ENCODE measurements at regions not wholly inside any gene's neighbourhood (a gene's known extent, or its start where the extent isn't known, plus 50 kb on each side); places are given as distances from the start of the nearest gene placed in this dataset.

GRCh38 chr15:36491912-36492311 is 87.5 kb upstream of the CDIN1 start:
- no peak for DNase-seq (ENCODE audit: low spot score)
- TF ChIP-seq CTCF (IDR thresholded peaks at IDR 0.05; ENCODE audit: extremely low read depth, missing control alignments) = no peak

- no peak for TF ChIP-seq CTCF (IDR thresholded peaks at IDR 0.05; ENCODE audit: extremely low read depth, missing control alignments)
Observed at GRCh38 chr15:36495456-36495991, 83.9 kb upstream of the CDIN1 start.

GRCh38 chr15:36497901-36498300 is 81.5 kb upstream of the CDIN1 start:
- no peak for TF ChIP-seq CTCF (IDR thresholded peaks at IDR 0.05; ENCODE audit: extremely low read depth, missing control alignments)
- DNase-seq (ENCODE audit: low spot score) = no peak

More at GRCh38 chr15:36495456-36495991, 83.9 kb upstream of the CDIN1 start:
- DNase-seq (ENCODE audit: low spot score) = no peak

GRCh38 chr15:36498401-36498800 is 81.0 kb upstream of the CDIN1 start:
- DNase-seq (ENCODE audit: low spot score) = no peak

GRCh38 chr15:36498916-36499315 is 80.5 kb upstream of the CDIN1 start:
- TF ChIP-seq CTCF (IDR thresholded peaks at IDR 0.05; ENCODE audit: extremely low read depth, missing control alignments) = no peak
- no peak for DNase-seq (ENCODE audit: low spot score)

More at GRCh38 chr15:36498401-36498800, 81.0 kb upstream of the CDIN1 start:
- no peak for TF ChIP-seq CTCF (IDR thresholded peaks at IDR 0.05; ENCODE audit: extremely low read depth, missing control alignments)

- TF ChIP-seq CTCF (IDR thresholded peaks at IDR 0.05; ENCODE audit: extremely low read depth, missing control alignments) = no peak
- no peak for DNase-seq (ENCODE audit: low spot score)
Observed at GRCh38 chr15:36499412-36500389, 79.7 kb upstream of the CDIN1 start.

- TF ChIP-seq CTCF (IDR thresholded peaks at IDR 0.05; ENCODE audit: extremely low read depth, missing control alignments) = peak; percentile 25
- DNase-seq (ENCODE audit: low spot score) = peak; percentile 30
Observed at GRCh38 chr15:36501063-36501678, 78.3 kb upstream of the CDIN1 start.

Data from GM20000 (cell line).